A673 (cell line): ENCODE measurements at regions not wholly inside any gene's neighbourhood (a gene's known extent, or its start where the extent isn't known, plus 50 kb on each side); places are given as distances from the start of the nearest gene placed in this dataset.
A peak's percentile ranks its signal among the peaks of the same experiment; 100 is the strongest.

ENCODE experiments used
- BruUV-seq: library from RNA; stranded (reverse); fragments of 400-500 nt; replicated peaks from 2 replicates; lab custom pipeline; 2021; lab: Mats Ljungman, UMichigan
- CTCF ChIA-PET: fragments of 300-600 bp; sonication (Branson Sonifier 250); formaldehyde crosslinking; loops from one replicate; lab custom pipeline; 2022; ENCODE audit warnings: antibody characterized with exemption; lab: Charles Lee
- POLR2A ChIA-PET: fragments of 300-600 bp; sonication (Branson Sonifier 250); formaldehyde crosslinking; loops from one replicate; lab custom pipeline; 2022; ENCODE audit warnings: antibody characterized with exemption; ENCODE audit not compliant: low non-redundant PET; lab: Charles Lee
- DNase-seq: peaks from one replicate; pipeline ENCODE4 v3.0.0-alpha.2; 2015; ENCODE audit warnings: low spot score
- H3K27ac ChIP-seq: fragments of 200-600 bp; sonication (generic); 2 replicates; pipeline ENCODE4 v1.5.1; 2016; ENCODE audit warnings: mixed run types, low read depth, mild to moderate bottlenecking, mixed read lengths, antibody characterized with exemption, low read length; ENCODE audit not compliant: poor library complexity, severe bottlenecking
- H3K27me3 ChIP-seq: fragments of 200-600 bp; sonication (generic); replicated peaks from 2 replicates; pipeline ENCODE4 v1.6.1; 2017; ENCODE audit warnings: mixed run types, low read depth, mild to moderate bottlenecking, mixed read lengths, antibody characterized with exemption, low read length; ENCODE audit not compliant: insufficient read depth, poor library complexity
- H3K36me3 ChIP-seq: fragments of 200-600 bp; sonication (generic); 2 replicates; pipeline ENCODE4 v1.6.1; 2016; ENCODE audit warnings: mixed run types, mild to moderate bottlenecking, mixed read lengths, antibody characterized with exemption, low read length; ENCODE audit not compliant: insufficient read depth, poor library complexity, severe bottlenecking
- H3K4me1 ChIP-seq: fragments of 200-600 bp; sonication (generic); 2 replicates; pipeline ENCODE4 v1.6.1; 2017; ENCODE audit warnings: mixed run types, mild to moderate bottlenecking, mixed read lengths, antibody characterized with exemption, low read length; ENCODE audit not compliant: insufficient read depth, poor library complexity, severe bottlenecking
- H3K4me3 ChIP-seq: fragments of 200-600 bp; sonication (generic); 2 replicates; pipeline ENCODE4 v1.5.1; 2016; ENCODE audit warnings: low read depth, mixed run types, mild to moderate bottlenecking, mixed read lengths, low read length; ENCODE audit not compliant: poor library complexity, severe bottlenecking
- H3K9me3 ChIP-seq: fragments of 200-600 bp; sonication (generic); 2 replicates; pipeline ENCODE4 v1.6.1; 2016; ENCODE audit warnings: mixed run types, low read depth, mild to moderate bottlenecking, mixed read lengths, antibody characterized with exemption, low read length; ENCODE audit not compliant: poor library complexity, severe bottlenecking
- EZH2 ChIP-seq: fragments of 200-600 bp; sonication (generic); IDR thresholded peaks from 2 replicates; pipeline ENCODE4 v1.6.1; 2017; ENCODE audit warnings: borderline replicate concordance, low read depth, mild to moderate bottlenecking, mixed read lengths, antibody characterized with exemption, low read length; ENCODE audit not compliant: poor library complexity, severe bottlenecking
- intact Hi-C: fragments of 100-400 bp; cut with micrococcal nuclease; formaldehyde crosslinking; loops from one replicate; pipeline ENCODE4 v1.10.0; 2022; ENCODE audit not compliant: unreplicated experiment
- TF ChIP-seq, protein P1 (sequence below): fragments of 300-800, 200-600 bp; sonication (generic); conservative IDR thresholded peaks from 2 replicates; pipeline ENCODE4 v1.5.1; 2017; ENCODE audit warnings: low read depth, mild to moderate bottlenecking, antibody characterized with exemption, low read length, moderate library complexity, mixed read lengths

DNA sequence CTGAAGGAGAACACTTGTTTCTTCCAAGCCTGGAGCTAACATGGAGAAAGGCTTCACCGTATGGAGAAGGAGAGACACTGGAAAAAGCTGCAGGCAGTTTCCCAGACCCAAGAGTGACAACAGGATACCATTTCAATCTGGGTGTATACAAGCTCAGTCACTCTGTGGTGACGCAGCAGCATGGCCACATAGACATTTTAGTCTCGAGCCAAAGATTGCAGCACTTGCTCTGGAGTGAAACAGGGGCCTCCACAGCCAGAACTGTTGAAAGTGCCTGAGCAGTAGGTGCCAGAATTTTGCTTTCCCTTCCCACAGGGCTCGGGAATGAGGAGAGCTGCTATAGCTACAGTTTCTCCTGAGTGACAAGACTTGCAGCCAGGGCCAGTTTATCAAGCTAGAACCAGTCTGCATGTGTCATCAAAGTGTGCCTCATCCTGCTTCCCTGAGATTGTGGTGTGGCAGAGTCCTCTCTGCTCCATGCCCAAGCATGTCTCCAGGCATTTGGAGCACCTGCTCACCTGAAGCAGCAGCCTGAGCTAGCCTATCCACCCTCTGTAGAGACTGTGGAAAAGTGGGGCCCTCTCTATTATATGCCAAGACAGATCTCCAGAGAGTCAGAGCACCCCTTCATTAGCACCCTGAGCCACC is 234.6 kb upstream of the CDH19 start:
- DNase-seq: no peak
- no peak overlapping the region for H3K27ac ChIP-seq
- H3K4me1 ChIP-seq: no peaks in the 10 kb centered on the region
- H3K27me3 ChIP-seq: no peaks in the 10 kb centered on the region
- no peaks in the 10 kb centered on the region for H3K36me3 ChIP-seq
- POLR2A ChIA-PET: no interaction called here
- H3K4me3 ChIP-seq: no peak overlapping the region
- intact Hi-C loops: no loop called here
- BruUV-seq: no TSS peak
- TF ChIP-seq, protein P1, sequence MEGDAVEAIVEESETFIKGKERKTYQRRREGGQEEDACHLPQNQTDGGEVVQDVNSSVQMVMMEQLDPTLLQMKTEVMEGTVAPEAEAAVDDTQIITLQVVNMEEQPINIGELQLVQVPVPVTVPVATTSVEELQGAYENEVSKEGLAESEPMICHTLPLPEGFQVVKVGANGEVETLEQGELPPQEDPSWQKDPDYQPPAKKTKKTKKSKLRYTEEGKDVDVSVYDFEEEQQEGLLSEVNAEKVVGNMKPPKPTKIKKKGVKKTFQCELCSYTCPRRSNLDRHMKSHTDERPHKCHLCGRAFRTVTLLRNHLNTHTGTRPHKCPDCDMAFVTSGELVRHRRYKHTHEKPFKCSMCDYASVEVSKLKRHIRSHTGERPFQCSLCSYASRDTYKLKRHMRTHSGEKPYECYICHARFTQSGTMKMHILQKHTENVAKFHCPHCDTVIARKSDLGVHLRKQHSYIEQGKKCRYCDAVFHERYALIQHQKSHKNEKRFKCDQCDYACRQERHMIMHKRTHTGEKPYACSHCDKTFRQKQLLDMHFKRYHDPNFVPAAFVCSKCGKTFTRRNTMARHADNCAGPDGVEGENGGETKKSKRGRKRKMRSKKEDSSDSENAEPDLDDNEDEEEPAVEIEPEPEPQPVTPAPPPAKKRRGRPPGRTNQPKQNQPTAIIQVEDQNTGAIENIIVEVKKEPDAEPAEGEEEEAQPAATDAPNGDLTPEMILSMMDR: no peak
- no peak for TF ChIP-seq EZH2
- H3K9me3 ChIP-seq: no peaks in the 10 kb centered on the region
- CTCF ChIA-PET: no interaction called here

DNA sequence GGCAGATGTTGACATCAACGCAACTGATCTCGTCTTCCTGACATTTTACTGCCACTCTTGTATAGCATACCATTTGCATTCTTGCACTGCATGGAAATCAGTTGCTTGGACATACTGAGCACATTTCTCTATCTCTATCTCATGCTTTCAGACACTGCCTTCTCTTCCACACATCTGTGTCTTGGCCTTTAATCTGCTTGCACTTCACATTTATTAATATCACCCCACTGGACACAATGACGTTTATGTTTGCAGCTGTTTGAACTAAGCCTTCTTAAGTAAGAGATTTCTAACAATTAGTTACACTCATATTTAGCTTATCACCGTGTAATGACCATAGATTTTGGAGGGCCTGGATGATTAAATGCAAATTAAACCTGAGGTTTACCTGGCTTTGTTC is 229.8 kb upstream of the CDH19 start:
- BruUV-seq: no TSS peak
- ChIA-PET CTCF (no interaction called here), POLR2A (no interaction called here)
- Histone ChIP-seq H3K9me3 (no peaks in the 10 kb centered on the region), H3K4me1 (no peaks in the 10 kb centered on the region), H3K4me3 (no peak overlapping the region), H3K27ac (no peak overlapping the region), H3K27me3 (no peaks in the 10 kb centered on the region), H3K36me3 (no peaks in the 10 kb centered on the region)
- no peak for DNase-seq
- TF ChIP-seq, protein P1: no peak
- TF ChIP-seq EZH2: no peak
- intact Hi-C loops: no loop called here

DNA sequence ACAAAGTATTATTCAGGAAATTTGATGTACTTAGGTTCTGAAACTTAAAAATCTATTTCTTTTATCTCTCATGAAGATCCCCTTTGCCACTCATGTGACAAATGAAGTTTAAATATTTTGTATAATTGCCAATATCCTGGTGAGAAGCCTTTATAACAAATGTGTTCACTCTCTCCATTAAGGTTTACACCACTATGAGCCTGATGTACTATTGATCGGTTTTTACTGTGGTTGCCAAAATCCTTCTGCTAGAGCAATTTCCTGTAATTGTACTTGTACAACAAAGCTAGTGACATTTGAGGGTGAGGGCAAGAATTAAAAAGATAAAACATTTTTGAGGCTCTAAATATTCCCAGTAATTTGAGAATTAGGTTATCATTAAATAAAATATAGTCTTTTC is 222.3 kb upstream of the CDH19 start:
- BruUV-seq: no TSS peak
- intact Hi-C loops: no loop called here
- POLR2A ChIA-PET: no interaction called here
- Histone ChIP-seq H3K27ac (no peak overlapping the region), H3K27me3 (no peaks in the 10 kb centered on the region), H3K4me1 (no peaks in the 10 kb centered on the region), H3K36me3 (no peaks in the 10 kb centered on the region), H3K9me3 (no peaks in the 10 kb centered on the region), H3K4me3 (no peak overlapping the region)
- CTCF ChIA-PET: no interaction called here
- peak; percentile 7 for DNase-seq
- TF ChIP-seq, protein P1: no peak
- no peak for TF ChIP-seq EZH2
